CD4-positive, CD25-positive, alpha-beta regulatory T cell (primary cell): ENCODE measurements at regions not wholly inside any gene's neighbourhood (a gene's known extent, or its start where the extent isn't known, plus 50 kb on each side); places are given as distances from the start of the nearest gene placed in this dataset.

ENCODE experiments used
- ATAC-seq, 2 donors: fragments of 150-1000 bp; cut with Tn5 transposase; one replicate each; pipeline ENCODE4 v1.10.0; 2021; ENCODE audit warnings: low read depth in 2 of 2, moderate number of reproducible peaks in 2 of 2, moderate library complexity in 1 of 2
- DNase-seq, 3 donors: peaks; one replicate each; pipeline versions ENCODE4 v3.0.0 to v3.0.0-alpha.2; 2012 to 2022; ENCODE audit warnings: mixed read lengths in 1 of 3
- H3K27ac ChIP-seq: one replicate; pipeline ENCODE4 v1.7.0; 2013; ENCODE audit warnings: mild to moderate bottlenecking, low read length; ENCODE audit not compliant: insufficient read depth, poor library complexity, severe bottlenecking
- H3K27me3 ChIP-seq: one replicate; pipeline ENCODE4 v1.7.0; 2013; ENCODE audit warnings: low read length; ENCODE audit not compliant: control insufficient read depth, insufficient read depth
- H3K36me3 ChIP-seq: one replicate; pipeline ENCODE4 v1.7.0; 2013; ENCODE audit warnings: mild to moderate bottlenecking, low read length, moderate library complexity; ENCODE audit not compliant: control insufficient read depth, insufficient read depth
- H3K4me1 ChIP-seq: 2 replicates; pipeline ENCODE4 v1.7.0; 2013; ENCODE audit warnings: mild to moderate bottlenecking, low read length; ENCODE audit not compliant: insufficient read depth, control insufficient read depth, poor library complexity, severe bottlenecking
- H3K4me3 ChIP-seq: one replicate; pipeline ENCODE4 v1.7.0; 2013; ENCODE audit warnings: low read depth, mild to moderate bottlenecking, low read length, moderate library complexity
- H3K9me3 ChIP-seq, 2 experiments: 1 replicate in 1 of 2; 2 replicates in 1 of 2; pipeline ENCODE4 v1.7.0; 2013; ENCODE audit warnings: low read length in 2 of 2, mild to moderate bottlenecking in 1 of 2, moderate library complexity in 1 of 2; ENCODE audit not compliant: control insufficient read depth in 2 of 2
- H3K27ac Mint-ChIP-seq, 3 donors: one replicate each; pipeline ENCODE4 v1.8.0; 2020 to 2022; ENCODE audit warnings: mild to moderate bottlenecking in 3 of 3, mixed read lengths in 3 of 3, moderate library complexity in 2 of 3
- H3K27me3 Mint-ChIP-seq: one replicate; pipeline ENCODE4 v1.8.0; 2022; ENCODE audit warnings: mild to moderate bottlenecking, mixed read lengths
- H3K36me3 Mint-ChIP-seq: one replicate; pipeline ENCODE4 v1.8.0; 2020; ENCODE audit warnings: mixed read lengths
- H3K4me1 Mint-ChIP-seq, 4 donors: one replicate each; pipeline ENCODE4 v1.8.0; 2020 to 2022; ENCODE audit warnings: mixed read lengths in 4 of 4, mild to moderate bottlenecking in 1 of 4
- H3K4me3 Mint-ChIP-seq, 4 donors: one replicate each; pipeline ENCODE4 v1.8.0; 2020 to 2022; ENCODE audit warnings: mild to moderate bottlenecking in 4 of 4, mixed read lengths in 4 of 4, moderate library complexity in 3 of 4
- H3K9me3 Mint-ChIP-seq, 7 donors: one replicate each; pipeline ENCODE4 v1.8.0; 2020 to 2022; ENCODE audit warnings: mixed read lengths in 7 of 7, mild to moderate bottlenecking in 3 of 7, moderate library complexity in 2 of 7

- Mint-ChIP-seq H3K27ac (no peak overlapping the region), H3K4me1 (no peaks in the 10 kb centered on the region), H3K4me3 (no peak overlapping the region), H3K36me3 (no peaks in the 10 kb centered on the region), H3K27me3 (peaks cover 7% of the 10 kb centered on the region), H3K9me3 (peaks cover 0 to 10% (median 3%) of the 10 kb centered on the region in 7 donors)
- Histone ChIP-seq H3K27ac (no peak overlapping the region), H3K4me1 (no peaks in the 10 kb centered on the region), H3K9me3 (no peaks in the 10 kb centered on the region), H3K4me3 (no peak overlapping the region), H3K36me3 (no peaks in the 10 kb centered on the region), H3K27me3 (no peaks in the 10 kb centered on the region)
- ATAC-seq (no peak), DNase-seq (no peak)
These were observed 84.7 kb downstream of the URB2 start for GRCh38 chr1:229710746-229711145.

- no peak for DNase-seq
- Histone ChIP-seq H3K27ac (no peak overlapping the region), H3K27me3 (no peaks in the 10 kb centered on the region), H3K36me3 (no peaks in the 10 kb centered on the region), H3K4me3 (no peak overlapping the region), H3K4me1 (no peaks in the 10 kb centered on the region), H3K9me3 (no peaks in the 10 kb centered on the region)
- H3K27ac Mint-ChIP-seq, result no peak overlapping the region
- peaks cover 12% of the 10 kb centered on the region for H3K27me3 Mint-ChIP-seq
- no peaks in the 10 kb centered on the region for H3K4me1 Mint-ChIP-seq
- H3K9me3 Mint-ChIP-seq, result peaks cover 0 to 3% (median 0%) of the 10 kb centered on the region in 7 donors
- H3K36me3 Mint-ChIP-seq, result no peaks in the 10 kb centered on the region
- H3K4me3 Mint-ChIP-seq, result no peak overlapping the region
- no peak for ATAC-seq
These were observed 88.3 kb downstream of the URB2 start for GRCh38 chr1:229714306-229714705.

- Histone ChIP-seq H3K9me3 (peaks cover 0 to 2% of the 10 kb centered on the region in 2 experiments), H3K4me1 (no peaks in the 10 kb centered on the region), H3K4me3 (no peak overlapping the region), H3K27ac (no peak overlapping the region), H3K36me3 (no peaks in the 10 kb centered on the region), H3K27me3 (no peaks in the 10 kb centered on the region)
- no peaks in the 10 kb centered on the region for H3K4me1 Mint-ChIP-seq
- H3K9me3 Mint-ChIP-seq, result peaks cover 0 to 2% (median 0%) of the 10 kb centered on the region in 7 donors
- ATAC-seq (no peak), DNase-seq (peak; percentile 11 to 23 (median 13))
- H3K27me3 Mint-ChIP-seq, result peaks cover 16% of the 10 kb centered on the region
- H3K36me3 Mint-ChIP-seq, result no peaks in the 10 kb centered on the region
- no peak overlapping the region for H3K27ac Mint-ChIP-seq
- no peak overlapping the region for H3K4me3 Mint-ChIP-seq
These were observed 89.0 kb downstream of the URB2 start for GRCh38 chr1:229714964-229715603.

DNA sequence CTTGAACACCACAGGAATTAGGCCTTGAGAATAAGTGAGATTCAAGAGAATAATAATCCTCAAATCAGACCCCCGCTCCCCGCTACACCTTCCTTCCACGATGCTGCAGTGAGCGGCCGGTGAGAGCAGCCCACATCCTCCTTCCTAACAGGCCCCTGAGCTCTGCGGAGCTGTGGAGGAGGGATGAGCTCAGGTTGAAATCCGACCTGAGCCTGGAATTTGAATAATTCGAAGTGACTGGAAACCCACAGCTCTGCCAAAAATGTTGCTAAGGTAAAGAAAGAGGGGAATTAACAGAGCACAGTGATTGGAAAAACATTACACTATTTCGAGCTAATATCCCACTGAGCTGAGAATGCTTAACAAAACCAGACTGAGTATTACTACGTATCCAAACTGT is 90.0 kb downstream of the URB2 start:
- Histone ChIP-seq H3K4me3 (no peak overlapping the region), H3K36me3 (no peaks in the 10 kb centered on the region), H3K9me3 (peaks cover 0 to 2% of the 10 kb centered on the region in 2 experiments), H3K4me1 (no peaks in the 10 kb centered on the region), H3K27me3 (peaks cover 2% of the 10 kb centered on the region), H3K27ac (no peak overlapping the region)
- no peak for ATAC-seq
- Mint-ChIP-seq H3K4me1 (no peaks in the 10 kb centered on the region), H3K9me3 (peaks cover 0 to 2% (median 0%) of the 10 kb centered on the region in 7 donors), H3K27ac (no peak overlapping the region), H3K27me3 (peaks cover 19% of the 10 kb centered on the region), H3K4me3 (no peak overlapping the region), H3K36me3 (no peaks in the 10 kb centered on the region)
- no peak for DNase-seq

- Mint-ChIP-seq H3K27me3 (peaks cover 24% of the 10 kb centered on the region), H3K4me1 (no peaks in the 10 kb centered on the region), H3K9me3 (peaks cover 0 to 2% (median 0%) of the 10 kb centered on the region in 7 donors), H3K4me3 (no peak overlapping the region), H3K27ac (no peak overlapping the region), H3K36me3 (no peaks in the 10 kb centered on the region)
- peaks cover 4% of the 10 kb centered on the region for H3K27me3 ChIP-seq
- no peak overlapping the region for H3K4me3 ChIP-seq
- peaks cover 0 to 2% of the 10 kb centered on the region in 2 experiments for H3K9me3 ChIP-seq
- ATAC-seq (no peak), DNase-seq (no peak)
- H3K27ac ChIP-seq, result no peak overlapping the region
- no peaks in the 10 kb centered on the region for H3K4me1 ChIP-seq
- no peaks in the 10 kb centered on the region for H3K36me3 ChIP-seq
These were observed 90.7 kb downstream of the URB2 start for GRCh38 chr1:229716704-229717103.

DNA sequence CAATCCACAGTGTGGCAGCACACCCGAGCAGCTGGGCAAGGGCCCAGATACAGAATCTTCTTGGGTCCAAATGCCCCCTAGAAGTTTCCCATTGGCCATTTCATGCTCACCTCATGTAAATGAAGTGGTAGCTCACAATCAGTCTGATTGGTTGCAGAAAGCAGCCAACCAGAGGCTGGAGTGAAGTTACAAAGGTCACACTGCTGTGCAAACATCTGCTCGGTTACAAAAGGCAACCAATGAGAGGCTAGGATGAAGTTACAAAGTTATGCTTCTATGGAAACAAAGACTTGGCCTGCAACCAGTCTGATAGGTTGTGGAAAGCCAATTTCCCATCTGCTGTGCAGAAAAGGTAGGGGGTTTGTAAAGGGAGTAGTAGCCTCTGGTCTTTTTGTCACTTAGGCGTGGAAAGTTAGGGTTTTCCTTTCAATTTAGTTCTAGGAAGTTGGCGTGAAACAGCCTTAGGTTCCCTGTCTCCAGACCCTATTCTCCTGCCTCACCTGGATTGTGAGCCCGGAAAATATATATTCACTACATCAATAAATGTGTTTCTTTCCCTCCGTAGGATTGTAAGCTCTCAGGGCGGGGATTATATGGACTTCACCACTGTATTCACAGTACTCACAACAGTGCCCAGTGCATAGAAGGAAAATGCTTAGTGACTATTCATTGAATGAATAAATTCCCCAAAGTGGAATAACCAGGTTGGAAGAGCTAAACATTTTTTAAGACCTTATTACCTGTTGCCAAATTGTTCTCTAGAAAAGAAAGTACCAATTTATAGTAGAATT is 91.9 kb downstream of the URB2 start:
- Mint-ChIP-seq H3K27me3 (peaks cover 36% of the 10 kb centered on the region), H3K9me3 (peaks cover 0 to 3% (median 0%) of the 10 kb centered on the region in 7 donors), H3K4me1 (no peaks in the 10 kb centered on the region), H3K4me3 (no peak overlapping the region), H3K27ac (no peak overlapping the region), H3K36me3 (no peaks in the 10 kb centered on the region)
- Histone ChIP-seq H3K4me1 (no peaks in the 10 kb centered on the region), H3K27ac (no peak overlapping the region), H3K36me3 (no peaks in the 10 kb centered on the region), H3K4me3 (no peak overlapping the region), H3K27me3 (peaks cover 9% of the 10 kb centered on the region), H3K9me3 (peaks cover 0 to 2% of the 10 kb centered on the region in 2 experiments)
- ATAC-seq, result no peak
- no peak for DNase-seq

GRCh38 chr1:229726061-229726460 is 100.0 kb downstream of the URB2 start:
- no peaks in the 10 kb centered on the region for H3K4me1 ChIP-seq
- Mint-ChIP-seq H3K27ac (no peak overlapping the region), H3K4me1 (no peaks in the 10 kb centered on the region), H3K9me3 (peaks cover 0 to 4% (median 0%) of the 10 kb centered on the region in 7 donors), H3K27me3 (peaks cover 22% of the 10 kb centered on the region), H3K36me3 (peaks cover 4% of the 10 kb centered on the region), H3K4me3 (no peak overlapping the region)
- no peak overlapping the region for H3K4me3 ChIP-seq
- no peaks in the 10 kb centered on the region for H3K36me3 ChIP-seq
- no peaks in the 10 kb centered on the region for H3K9me3 ChIP-seq
- DNase-seq (no peak), ATAC-seq (no peak)
- H3K27me3 ChIP-seq, result peaks cover 7% of the 10 kb centered on the region
- H3K27ac ChIP-seq, result no peak overlapping the region
